ENCODE measurements at regions not wholly inside any gene's neighbourhood (a gene's known extent, or its start where the extent isn't known, plus 50 kb on each side); places are given as distances from the start of the nearest gene placed in this dataset.

DNA sequence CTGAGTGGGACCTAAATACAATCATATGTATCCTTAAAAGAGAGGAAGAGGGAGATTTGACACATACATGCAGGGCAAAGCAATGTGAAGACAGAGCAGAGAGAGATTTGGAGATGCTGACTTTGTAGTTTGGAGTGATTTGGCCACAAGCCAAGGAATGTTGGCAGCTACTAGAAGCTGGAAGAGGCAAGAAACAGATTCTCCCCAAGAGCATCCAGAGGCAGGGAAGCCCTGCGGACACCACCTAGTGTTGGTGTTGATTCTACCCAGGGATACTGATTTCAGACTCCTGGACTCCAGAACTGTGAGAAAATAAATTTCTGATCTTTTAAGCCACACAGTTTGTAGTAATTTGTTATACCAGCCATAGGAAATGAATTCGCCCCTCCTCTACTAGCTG is 64.9 kb upstream of the OSMR start:
- TF ChIP-seq, protein P1, sequence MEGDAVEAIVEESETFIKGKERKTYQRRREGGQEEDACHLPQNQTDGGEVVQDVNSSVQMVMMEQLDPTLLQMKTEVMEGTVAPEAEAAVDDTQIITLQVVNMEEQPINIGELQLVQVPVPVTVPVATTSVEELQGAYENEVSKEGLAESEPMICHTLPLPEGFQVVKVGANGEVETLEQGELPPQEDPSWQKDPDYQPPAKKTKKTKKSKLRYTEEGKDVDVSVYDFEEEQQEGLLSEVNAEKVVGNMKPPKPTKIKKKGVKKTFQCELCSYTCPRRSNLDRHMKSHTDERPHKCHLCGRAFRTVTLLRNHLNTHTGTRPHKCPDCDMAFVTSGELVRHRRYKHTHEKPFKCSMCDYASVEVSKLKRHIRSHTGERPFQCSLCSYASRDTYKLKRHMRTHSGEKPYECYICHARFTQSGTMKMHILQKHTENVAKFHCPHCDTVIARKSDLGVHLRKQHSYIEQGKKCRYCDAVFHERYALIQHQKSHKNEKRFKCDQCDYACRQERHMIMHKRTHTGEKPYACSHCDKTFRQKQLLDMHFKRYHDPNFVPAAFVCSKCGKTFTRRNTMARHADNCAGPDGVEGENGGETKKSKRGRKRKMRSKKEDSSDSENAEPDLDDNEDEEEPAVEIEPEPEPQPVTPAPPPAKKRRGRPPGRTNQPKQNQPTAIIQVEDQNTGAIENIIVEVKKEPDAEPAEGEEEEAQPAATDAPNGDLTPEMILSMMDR (IDR thresholded peaks at IDR 0.05) = peak in 2 of 3 experiments; percentile 37 to 59
- TF ChIP-seq POLR2AphosphoS5 (IDR thresholded peaks at IDR 0.05) = peak; percentile 60 to 61

Data from esophagus muscularis mucosa (tissue), 3 donors.